ENCODE measurements at regions not wholly inside any gene's neighbourhood (a gene's known extent, or its start where the extent isn't known, plus 50 kb on each side); places are given as distances from the start of the nearest gene placed in this dataset.
A peak's percentile ranks its signal among the peaks of the same experiment; 100 is the strongest.
"Not testable (repeated sequence)": the region's sequence is repeated elsewhere in the genome, so short reads cannot be mapped to it uniquely, and the experiment has no call there.

GRCh38 chr5:96218653-96219052 is 214.4 kb downstream of the PCSK1 start:
- Histone ChIP-seq H3K9me3 (replicated peaks; ENCODE audit: control insufficient read depth, low read depth, low read length) (no peaks in the 10 kb centered on the region), H3K4me1 (ENCODE audit: control insufficient read depth, insufficient read depth, low read length) (no peaks in the 10 kb centered on the region), H3K27me3 (ENCODE audit: control insufficient read depth, insufficient read depth, low read length) (no peaks in the 10 kb centered on the region), H3K36me3 (ENCODE audit: control insufficient read depth, insufficient read depth, low read length) (no peaks in the 10 kb centered on the region), H3K4me3 (ENCODE audit: low read length) (no peak overlapping the region), H3K27ac (ENCODE audit: low read length) (no peak overlapping the region)
- WGBS (ENCODE audit: insufficient coverage): 69% methylated on average over 2 of the region's 3 CpGs
- DNase-seq: no peak

- no peak overlapping the region for H3K27ac ChIP-seq (ENCODE audit: low read length)
- H3K4me3 ChIP-seq (ENCODE audit: low read length): no peak overlapping the region
- no CpG with 5 or more reads among the region's 3 CpGs for WGBS (ENCODE audit: insufficient coverage)
- H3K27me3 ChIP-seq (ENCODE audit: control insufficient read depth, insufficient read depth, low read length): no peaks in the 10 kb centered on the region
- no peaks in the 10 kb centered on the region for H3K9me3 ChIP-seq (replicated peaks; ENCODE audit: control insufficient read depth, low read depth, low read length)
- no peaks in the 10 kb centered on the region for H3K36me3 ChIP-seq (ENCODE audit: control insufficient read depth, insufficient read depth, low read length)
- H3K4me1 ChIP-seq (ENCODE audit: control insufficient read depth, insufficient read depth, low read length): no peaks in the 10 kb centered on the region
- DNase-seq: no peak
Observed at GRCh38 chr5:96214442-96215197, 218.4 kb downstream of the PCSK1 start.

GRCh38 chr5:96209829-96210228 is 223.2 kb downstream of the PCSK1 start:
- DNase-seq: no peak
- H3K27me3 ChIP-seq (ENCODE audit: control insufficient read depth, insufficient read depth, low read length): no peaks in the 10 kb centered on the region
- no peaks in the 10 kb centered on the region for H3K36me3 ChIP-seq (ENCODE audit: control insufficient read depth, insufficient read depth, low read length)
- peaks cover 2% of the 10 kb centered on the region for H3K9me3 ChIP-seq (replicated peaks; ENCODE audit: control insufficient read depth, low read depth, low read length)
- no CpG with 5 or more reads among the region's 1 CpG for WGBS (ENCODE audit: insufficient coverage)
- no peak overlapping the region for H3K4me3 ChIP-seq (ENCODE audit: low read length)
- H3K27ac ChIP-seq (ENCODE audit: low read length): no peak overlapping the region
- H3K4me1 ChIP-seq (ENCODE audit: control insufficient read depth, insufficient read depth, low read length): no peaks in the 10 kb centered on the region

DNA sequence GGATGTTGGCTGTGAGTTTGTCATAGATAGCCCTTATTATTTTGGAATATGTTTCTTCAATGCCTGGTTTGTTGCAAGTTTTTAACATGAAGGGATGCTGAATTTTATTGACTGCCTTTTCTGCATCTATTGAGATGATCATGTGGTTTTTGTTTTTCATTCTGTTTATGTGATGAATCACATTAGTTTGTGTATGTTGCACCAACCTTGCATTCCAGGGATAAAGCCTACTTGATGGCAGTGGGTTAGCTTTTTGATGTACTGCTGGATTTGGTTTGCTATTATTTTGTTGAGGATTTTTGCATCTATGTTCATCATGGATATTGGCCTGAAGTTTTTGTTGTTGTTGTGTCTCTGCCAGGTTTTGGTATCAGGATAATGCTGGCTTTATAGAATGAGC is 225.6 kb downstream of the PCSK1 start:
- Histone ChIP-seq H3K27me3 (ENCODE audit: control insufficient read depth, insufficient read depth, low read length) (no peaks in the 10 kb centered on the region), H3K4me1 (ENCODE audit: control insufficient read depth, insufficient read depth, low read length) (no peaks in the 10 kb centered on the region), H3K4me3 (ENCODE audit: low read length) (no peak overlapping the region), H3K36me3 (ENCODE audit: control insufficient read depth, insufficient read depth, low read length) (no peaks in the 10 kb centered on the region), H3K9me3 (replicated peaks; ENCODE audit: control insufficient read depth, low read depth, low read length) (peaks cover 2% of the 10 kb centered on the region), H3K27ac (ENCODE audit: low read length) (no peak overlapping the region)
- DNase-seq: no peak

DNA sequence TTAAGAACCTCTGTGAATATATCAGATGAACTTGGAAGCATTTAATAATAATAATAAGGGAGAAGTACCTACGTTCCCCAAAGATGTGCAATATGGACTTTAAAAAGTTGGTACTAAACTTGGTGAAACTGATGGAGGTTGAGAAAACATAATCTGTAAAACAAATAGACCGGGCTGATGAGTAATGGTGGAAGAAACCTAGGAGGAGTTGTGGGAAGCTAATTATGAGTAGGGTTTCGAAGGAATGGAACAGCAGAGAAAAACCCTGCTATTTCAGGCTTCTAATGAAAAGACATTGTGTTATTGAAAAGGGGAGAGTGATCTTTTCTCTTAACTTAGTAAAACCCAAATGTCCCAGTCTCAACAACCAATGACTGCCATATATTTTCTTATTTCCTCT is 229.3 kb downstream of the PCSK1 start:
- DNase-seq: no peak
- WGBS (ENCODE audit: insufficient coverage): 68% methylated on average over 2 of the region's 3 CpGs
- no peak overlapping the region for H3K4me3 ChIP-seq (ENCODE audit: low read length)
- H3K4me1 ChIP-seq (ENCODE audit: control insufficient read depth, insufficient read depth, low read length): no peaks in the 10 kb centered on the region
- H3K9me3 ChIP-seq (replicated peaks; ENCODE audit: control insufficient read depth, low read depth, low read length): peaks cover 2% of the 10 kb centered on the region
- H3K27me3 ChIP-seq (ENCODE audit: control insufficient read depth, insufficient read depth, low read length): no peaks in the 10 kb centered on the region
- H3K36me3 ChIP-seq (ENCODE audit: control insufficient read depth, insufficient read depth, low read length): no peaks in the 10 kb centered on the region
- no peak overlapping the region for H3K27ac ChIP-seq (ENCODE audit: low read length)

GRCh38 chr5:96201503-96201902 is 231.5 kb downstream of the PCSK1 start:
- no peaks in the 10 kb centered on the region for H3K4me1 ChIP-seq (ENCODE audit: control insufficient read depth, insufficient read depth, low read length)
- H3K9me3 ChIP-seq (replicated peaks; ENCODE audit: control insufficient read depth, low read depth, low read length): peaks cover under 1% of the 10 kb centered on the region
- no peaks in the 10 kb centered on the region for H3K36me3 ChIP-seq (ENCODE audit: control insufficient read depth, insufficient read depth, low read length)
- no CpG with 5 or more reads among the region's 3 CpGs for WGBS (ENCODE audit: insufficient coverage)
- DNase-seq: no peak
- H3K27ac ChIP-seq (ENCODE audit: low read length): no peak overlapping the region
- H3K27me3 ChIP-seq (ENCODE audit: control insufficient read depth, insufficient read depth, low read length): no peaks in the 10 kb centered on the region
- no peak overlapping the region for H3K4me3 ChIP-seq (ENCODE audit: low read length)

DNA sequence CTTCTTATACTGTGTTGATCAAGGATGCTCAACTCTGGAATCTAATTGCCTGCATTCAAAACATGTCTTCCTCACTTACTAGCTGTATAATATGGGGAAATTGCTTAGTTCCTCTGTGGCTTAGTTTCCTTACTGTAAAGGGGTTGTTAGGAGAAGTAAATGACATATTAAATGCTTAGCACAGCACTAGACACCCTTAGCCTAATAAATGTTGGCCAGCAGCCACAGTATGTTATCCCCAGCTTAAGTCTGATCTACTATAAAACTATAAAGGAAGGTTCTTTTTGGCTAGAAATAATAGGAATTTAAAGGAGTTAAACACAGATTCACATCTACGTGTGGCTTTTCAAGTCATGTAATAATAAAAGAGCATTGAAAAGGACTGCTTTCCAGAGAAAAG is 232.4 kb downstream of the PCSK1 start:
- Histone ChIP-seq H3K9me3 (replicated peaks; ENCODE audit: control insufficient read depth, low read depth, low read length) (no peaks in the 10 kb centered on the region), H3K4me1 (ENCODE audit: control insufficient read depth, insufficient read depth, low read length) (no peaks in the 10 kb centered on the region), H3K36me3 (ENCODE audit: control insufficient read depth, insufficient read depth, low read length) (no peaks in the 10 kb centered on the region), H3K27ac (ENCODE audit: low read length) (no peak overlapping the region), H3K4me3 (ENCODE audit: low read length) (no peak overlapping the region), H3K27me3 (ENCODE audit: control insufficient read depth, insufficient read depth, low read length) (no peaks in the 10 kb centered on the region)
- WGBS (ENCODE audit: insufficient coverage): no CpG with 5 or more reads among the region's 1 CpG
- DNase-seq: peak; percentile 63

- H3K27me3 ChIP-seq (ENCODE audit: control insufficient read depth, insufficient read depth, low read length): no peaks in the 10 kb centered on the region
- DNase-seq: no peak
- no peaks in the 10 kb centered on the region for H3K36me3 ChIP-seq (ENCODE audit: control insufficient read depth, insufficient read depth, low read length)
- no peaks in the 10 kb centered on the region for H3K4me1 ChIP-seq (ENCODE audit: control insufficient read depth, insufficient read depth, low read length)
- no peak overlapping the region for H3K4me3 ChIP-seq (ENCODE audit: low read length)
- no peaks in the 10 kb centered on the region for H3K9me3 ChIP-seq (replicated peaks; ENCODE audit: control insufficient read depth, low read depth, low read length)
- H3K27ac ChIP-seq (ENCODE audit: low read length): no peak overlapping the region
- WGBS (ENCODE audit: insufficient coverage): no CpG with 5 or more reads among the region's 4 CpGs
Observed at GRCh38 chr5:96199713-96200183, 233.3 kb downstream of the PCSK1 start.

DNA sequence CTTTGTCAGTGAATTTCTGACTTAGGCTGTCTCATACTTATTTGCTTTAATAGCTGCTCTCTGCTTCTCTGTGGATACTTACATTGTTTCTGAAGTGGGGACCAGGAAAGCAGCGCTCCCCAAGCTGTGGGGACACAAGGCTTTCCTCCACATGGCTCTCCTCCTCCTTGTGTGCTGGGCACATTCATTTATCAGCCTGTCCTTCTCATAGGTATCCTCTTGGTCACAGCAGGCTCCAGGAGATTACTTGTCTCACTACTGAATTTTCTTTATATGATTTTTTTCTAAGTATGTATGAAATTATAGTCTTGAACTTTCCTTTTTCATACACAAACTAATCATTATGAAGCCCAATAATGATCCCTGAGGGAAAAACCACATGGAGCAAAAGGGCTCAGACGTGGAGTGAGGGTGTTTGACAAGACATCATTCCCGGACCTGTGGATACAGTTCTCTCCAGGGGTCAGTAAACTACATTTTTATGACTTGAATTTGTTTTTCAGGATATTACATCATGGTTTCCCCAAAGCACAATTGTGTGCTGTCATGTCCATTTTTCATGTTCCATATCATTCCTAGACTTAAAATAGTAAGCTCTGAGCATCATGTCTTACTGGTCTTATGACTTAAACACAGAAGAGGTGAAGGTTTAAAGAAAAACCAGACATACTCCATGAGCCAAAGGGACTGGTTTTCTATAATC is 234.5 kb downstream of the PCSK1 start:
- peak; percentile 85 for DNase-seq
- H3K27ac ChIP-seq (ENCODE audit: low read length): peak overlapping the region; percentile 0
- H3K4me3 ChIP-seq (ENCODE audit: low read length): no peak overlapping the region
- H3K9me3 ChIP-seq (replicated peaks; ENCODE audit: control insufficient read depth, low read depth, low read length): no peaks in the 10 kb centered on the region
- H3K4me1 ChIP-seq (ENCODE audit: control insufficient read depth, insufficient read depth, low read length): no peaks in the 10 kb centered on the region
- no peaks in the 10 kb centered on the region for H3K36me3 ChIP-seq (ENCODE audit: control insufficient read depth, insufficient read depth, low read length)
- WGBS (ENCODE audit: insufficient coverage): no CpG with 5 or more reads among the region's 3 CpGs
- no peaks in the 10 kb centered on the region for H3K27me3 ChIP-seq (ENCODE audit: control insufficient read depth, insufficient read depth, low read length)

GRCh38 chr5:96197767-96198166 is 235.3 kb downstream of the PCSK1 start:
- not testable (repeated sequence) for H3K4me3 ChIP-seq (ENCODE audit: low read length); H3K27ac ChIP-seq (ENCODE audit: low read length); H3K36me3 ChIP-seq (ENCODE audit: control insufficient read depth, insufficient read depth, low read length); H3K4me1 ChIP-seq (ENCODE audit: control insufficient read depth, insufficient read depth, low read length); H3K9me3 ChIP-seq (replicated peaks; ENCODE audit: control insufficient read depth, low read depth, low read length); H3K27me3 ChIP-seq (ENCODE audit: control insufficient read depth, insufficient read depth, low read length); DNase-seq
- WGBS (ENCODE audit: insufficient coverage): no CpG with 5 or more reads among the region's 3 CpGs
